NCI-H2196 treated with DMSO at 0.1 percent for 48 hours (cell line): ENCODE measurements at regions not wholly inside any gene's neighbourhood (a gene's known extent, or its start where the extent isn't known, plus 50 kb on each side); places are given as distances from the start of the nearest gene placed in this dataset.

Experiments
- DNase-seq: peaks from one replicate; lab custom pipeline; 2025; ENCODE audit not compliant: unreplicated experiment; lab: John Stamatoyannopoulos, UW

DNA sequence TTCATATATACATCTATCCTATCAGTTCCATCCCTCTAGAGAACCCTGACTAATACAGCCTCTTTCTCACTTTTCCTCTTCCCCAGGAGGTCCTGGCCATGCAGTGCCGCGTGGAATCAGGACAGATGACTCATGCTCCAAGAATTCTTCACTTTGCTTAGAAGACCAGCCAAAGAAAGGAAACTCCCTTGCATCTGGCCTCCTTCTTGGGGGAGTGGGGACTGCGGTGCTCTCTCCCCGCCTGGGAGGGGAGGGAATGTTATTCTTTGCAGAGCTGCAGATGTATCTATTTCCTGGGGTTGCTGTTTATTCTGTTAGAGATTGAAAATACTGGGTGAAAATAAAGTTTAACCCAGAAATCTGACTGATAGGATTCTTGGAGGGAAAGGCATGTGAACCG, 111.5 kb upstream of the SH3BP4 start:
- DNase-seq = no peak

DNA sequence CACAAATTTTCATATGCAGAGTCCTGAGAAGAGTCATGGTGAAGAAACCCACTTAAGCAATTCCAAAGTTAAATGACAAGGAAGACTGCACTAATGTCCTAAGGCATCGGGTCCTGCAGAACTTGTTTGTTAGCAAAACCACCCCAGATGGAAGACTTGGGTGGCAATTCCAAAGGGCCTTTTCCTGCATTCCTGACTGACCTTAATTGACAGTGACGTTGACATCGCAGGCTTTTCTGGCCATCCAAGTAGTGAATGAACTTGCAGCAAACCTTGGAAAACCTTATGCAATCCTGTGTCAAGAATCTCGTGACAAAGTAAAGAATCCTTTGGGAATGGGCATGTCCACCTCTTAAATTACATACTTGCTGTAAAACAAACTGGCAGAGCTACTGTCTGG, 112.5 kb upstream of the SH3BP4 start:
- no peak for DNase-seq

DNA sequence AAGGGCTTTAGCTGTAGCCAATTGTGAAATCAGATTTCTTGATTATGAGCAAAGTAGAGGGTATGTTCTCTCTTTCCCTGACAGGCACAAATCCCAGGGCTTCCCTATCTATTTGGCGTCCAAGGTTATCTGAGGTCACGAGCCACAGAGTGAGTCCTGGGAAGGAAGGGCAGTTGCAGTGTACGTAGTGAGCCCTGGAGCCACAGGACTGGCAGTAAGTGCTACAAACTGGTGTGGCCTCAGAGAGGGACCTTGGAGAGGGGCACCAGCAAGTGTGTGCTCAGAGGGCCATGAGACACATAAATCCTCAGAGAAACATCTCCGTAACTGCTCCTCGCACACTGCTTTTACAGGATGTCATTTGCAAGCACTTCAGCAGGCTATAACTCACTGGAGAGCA, 115.5 kb upstream of the SH3BP4 start:
- no peak for DNase-seq

DNA sequence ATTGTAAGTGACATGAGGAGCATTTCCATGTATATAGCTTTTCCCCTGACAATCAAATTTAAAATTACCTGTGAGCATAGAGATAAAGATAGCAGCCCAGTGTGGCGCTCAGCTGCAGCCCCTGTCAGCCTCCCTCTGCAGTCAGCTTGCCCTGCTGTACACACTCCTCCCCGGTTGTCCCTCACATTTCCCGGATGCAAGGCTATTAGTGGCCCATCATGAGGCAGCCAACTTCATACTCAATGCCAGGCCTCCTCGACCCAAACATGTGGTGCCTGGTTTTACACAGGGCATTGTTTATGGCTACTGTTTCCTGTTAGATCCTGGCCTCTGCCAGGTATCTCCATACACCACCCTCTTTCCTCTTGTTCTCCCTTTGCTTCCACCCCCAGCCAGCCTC, 116.1 kb upstream of the SH3BP4 start:
- DNase-seq = no peak

DNA sequence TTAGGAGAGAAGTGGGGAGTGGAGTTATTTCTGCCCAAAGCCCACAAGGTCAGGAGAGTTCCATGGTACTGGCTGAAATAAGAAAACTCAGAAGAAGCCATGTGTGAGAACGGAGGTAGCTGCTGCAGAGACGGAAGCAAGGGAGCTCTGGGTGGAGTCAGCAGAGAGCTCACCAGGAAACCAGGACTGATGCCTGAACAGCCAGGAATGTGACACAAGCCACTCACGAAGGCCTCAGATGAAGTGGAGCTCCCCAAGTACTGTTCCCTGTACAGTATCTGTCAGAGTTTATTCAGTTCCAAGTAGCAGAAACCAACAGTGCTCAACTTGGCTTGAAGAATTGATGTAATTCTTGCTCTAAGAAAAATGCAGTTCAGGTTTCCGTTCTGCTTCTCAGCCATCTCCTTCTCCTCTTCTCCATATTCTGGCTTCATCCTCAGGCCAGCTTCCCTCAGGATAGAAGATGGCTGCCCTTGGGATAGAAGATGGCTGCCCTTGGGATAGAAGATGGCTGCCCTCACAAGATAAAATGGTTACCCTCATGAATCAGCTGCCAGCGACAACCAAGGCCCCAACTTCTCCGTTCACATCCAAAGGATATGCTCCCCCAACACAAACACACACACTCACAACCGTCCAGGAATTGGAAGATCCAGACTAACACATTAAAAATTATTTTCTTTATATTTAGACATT, 117.4 kb upstream of the SH3BP4 start:
- no peak for DNase-seq

DNA sequence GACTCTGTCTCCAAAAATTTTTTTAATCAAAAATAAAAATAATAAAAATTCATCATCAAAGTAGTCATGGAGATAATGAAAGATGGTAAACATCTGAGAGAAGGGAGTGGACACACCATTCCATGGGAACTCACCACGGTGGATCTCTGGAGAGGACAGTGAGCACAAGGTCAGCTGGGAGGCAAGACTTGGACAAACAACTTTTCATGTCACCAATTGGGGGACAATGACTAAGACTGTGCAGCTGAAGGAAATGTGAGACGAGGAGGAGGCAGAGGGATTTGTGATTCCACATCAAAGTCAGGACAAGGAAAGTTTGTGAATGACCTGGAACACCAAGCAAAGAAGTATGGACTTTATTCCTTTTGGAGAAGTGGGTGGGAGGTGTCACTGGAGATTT, 121.0 kb upstream of the SH3BP4 start:
- no peak for DNase-seq

DNA sequence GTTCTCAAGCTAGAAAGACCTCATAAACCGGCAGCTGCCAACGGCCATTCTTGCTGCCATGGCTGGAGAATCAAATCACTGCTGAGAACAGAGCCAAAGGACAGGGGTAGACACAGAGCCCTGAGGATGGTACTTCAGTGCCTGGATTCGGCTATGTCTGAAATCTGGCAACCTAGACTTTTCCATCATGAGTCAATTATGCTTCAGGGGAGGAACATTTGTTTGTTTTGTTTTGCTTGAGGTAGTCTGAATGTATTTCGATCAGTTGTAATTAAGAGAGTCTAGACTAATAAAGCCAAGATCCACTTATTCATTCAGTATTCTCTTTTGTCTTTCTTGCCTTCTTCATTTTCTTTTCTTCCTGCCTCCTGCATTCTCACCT, 122.8 kb upstream of the SH3BP4 start:
- DNase-seq = no peak

DNA sequence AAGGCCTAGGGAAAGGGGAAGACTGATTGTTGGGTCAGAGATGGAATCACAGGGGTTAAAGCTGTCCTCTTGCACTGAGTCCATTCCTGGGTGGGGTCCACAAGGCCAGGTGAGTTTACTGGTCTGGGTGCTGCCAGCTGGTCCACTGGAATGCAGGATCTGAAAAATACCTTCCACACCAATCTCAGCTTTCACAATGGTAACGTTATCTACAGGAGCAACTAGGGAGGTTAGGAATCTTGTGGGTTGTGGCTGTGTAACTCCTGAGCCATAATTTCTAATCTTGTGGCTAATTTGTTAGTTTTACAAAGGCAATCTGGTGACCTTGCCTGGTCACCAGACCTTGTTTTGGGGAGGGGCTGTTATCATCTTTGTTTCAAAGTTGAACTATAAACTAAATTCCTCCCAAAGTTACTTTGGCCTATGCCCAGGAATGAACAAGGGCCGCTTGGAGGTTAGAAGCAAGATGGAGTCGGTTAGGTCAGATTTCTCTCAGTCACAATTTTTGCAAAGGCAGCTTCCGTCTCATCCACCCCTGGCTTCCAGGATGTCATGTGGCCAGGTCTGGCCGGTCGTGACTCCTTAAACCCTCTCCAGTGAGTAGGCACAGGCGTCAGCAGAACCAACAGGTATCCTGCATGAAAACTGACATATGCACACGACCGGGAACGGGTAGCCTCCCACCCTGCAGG, 123.3 kb upstream of the SH3BP4 start:
- DNase-seq = no peak

DNA sequence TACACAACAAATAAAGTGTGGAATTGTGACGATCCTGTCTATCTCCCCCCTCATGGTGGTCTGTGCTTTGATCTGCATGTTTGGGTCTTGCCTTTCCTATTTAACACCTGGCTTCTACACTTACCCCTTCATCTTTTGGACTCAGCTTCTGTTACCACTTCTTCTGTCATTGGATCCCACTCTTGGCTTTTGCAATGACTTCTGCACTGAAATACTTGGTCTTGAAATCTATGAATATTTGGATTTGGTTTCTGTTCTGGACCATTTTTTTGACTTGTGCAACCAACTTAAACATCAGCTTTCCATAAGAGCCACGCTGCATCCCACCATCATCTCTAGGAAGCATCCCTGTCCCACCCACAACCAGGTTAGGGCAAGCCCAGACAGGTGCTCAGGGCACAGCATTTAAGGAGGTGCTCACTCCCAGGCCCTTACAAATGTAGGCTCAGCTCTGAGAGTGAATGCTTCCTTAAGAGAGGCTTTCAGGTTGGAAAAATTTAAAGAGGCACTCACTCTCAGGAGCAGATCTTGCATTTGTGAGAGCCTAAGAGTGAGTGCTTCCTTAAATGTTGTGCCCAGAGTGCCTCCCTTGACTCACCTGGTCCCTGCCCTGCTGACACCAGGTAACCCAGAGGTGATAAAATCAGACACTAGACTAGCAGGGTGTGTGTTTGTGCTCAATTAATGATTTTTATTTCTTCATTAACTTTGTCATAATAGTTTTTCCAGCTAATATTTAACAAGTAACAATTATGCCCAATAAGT, 124.5 kb upstream of the SH3BP4 start:
- no peak for DNase-seq

DNA sequence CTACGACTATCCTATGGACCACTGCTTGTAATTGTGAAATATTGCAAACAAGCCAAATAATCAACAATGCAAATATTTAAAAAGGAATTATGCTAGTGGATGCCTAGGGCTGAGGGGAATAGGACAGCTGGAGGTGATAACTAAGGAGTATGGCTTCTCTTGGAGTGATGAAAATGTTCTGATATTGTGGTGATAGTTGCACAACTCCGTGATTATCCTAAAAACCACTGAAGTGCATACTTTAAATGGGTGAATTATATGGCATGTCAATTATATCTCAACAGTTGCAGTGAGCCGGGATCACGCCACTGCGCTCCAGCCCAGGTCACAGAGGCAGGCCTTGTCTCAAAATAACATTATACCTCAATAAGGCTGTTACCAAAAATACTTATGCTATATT, 125.1 kb upstream of the SH3BP4 start:
- DNase-seq = no peak

DNA sequence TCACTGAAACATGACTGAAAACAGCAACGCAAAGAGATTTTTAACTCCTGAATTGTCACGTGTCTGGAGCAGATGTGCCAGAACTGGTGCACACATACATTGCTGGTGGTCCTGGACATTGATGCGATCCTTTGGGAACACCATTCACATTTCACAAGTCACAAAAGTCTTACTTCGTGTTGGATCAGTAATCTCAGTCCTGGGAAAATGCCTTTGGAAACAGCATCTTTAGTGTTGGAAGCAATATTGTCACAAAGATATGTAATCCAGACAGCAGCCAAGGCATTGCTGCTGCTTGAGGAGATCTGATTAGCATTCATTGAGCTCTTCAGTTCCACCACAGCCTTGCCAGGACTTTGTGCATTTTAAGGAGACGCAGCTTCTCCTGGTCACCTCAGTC, 126.2 kb upstream of the SH3BP4 start:
- DNase-seq = no peak

DNA sequence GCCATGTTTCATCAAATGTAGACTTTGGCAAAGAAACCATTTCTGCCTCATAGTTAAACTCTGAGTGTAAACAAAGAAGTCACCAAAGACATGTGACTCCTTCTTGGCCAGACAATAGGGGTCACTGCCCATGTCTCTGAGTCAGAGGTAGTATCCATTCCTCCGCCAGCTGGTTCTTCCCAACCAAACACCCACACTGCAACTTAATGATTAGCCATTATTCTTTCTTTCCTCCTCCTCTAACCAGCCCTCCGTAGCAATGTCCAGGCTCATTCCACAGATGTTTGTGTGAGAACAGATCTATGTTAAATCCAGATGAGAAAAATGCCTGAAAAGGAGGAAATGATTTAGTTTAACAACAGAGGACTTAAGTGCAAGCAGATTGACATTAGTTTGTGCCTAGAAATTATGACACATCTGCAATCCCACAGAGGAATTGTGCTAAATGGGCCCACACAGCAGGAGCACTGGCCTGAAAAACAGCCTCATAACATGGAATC, 127.9 kb upstream of the SH3BP4 start:
- DNase-seq = peak; percentile 56

DNA sequence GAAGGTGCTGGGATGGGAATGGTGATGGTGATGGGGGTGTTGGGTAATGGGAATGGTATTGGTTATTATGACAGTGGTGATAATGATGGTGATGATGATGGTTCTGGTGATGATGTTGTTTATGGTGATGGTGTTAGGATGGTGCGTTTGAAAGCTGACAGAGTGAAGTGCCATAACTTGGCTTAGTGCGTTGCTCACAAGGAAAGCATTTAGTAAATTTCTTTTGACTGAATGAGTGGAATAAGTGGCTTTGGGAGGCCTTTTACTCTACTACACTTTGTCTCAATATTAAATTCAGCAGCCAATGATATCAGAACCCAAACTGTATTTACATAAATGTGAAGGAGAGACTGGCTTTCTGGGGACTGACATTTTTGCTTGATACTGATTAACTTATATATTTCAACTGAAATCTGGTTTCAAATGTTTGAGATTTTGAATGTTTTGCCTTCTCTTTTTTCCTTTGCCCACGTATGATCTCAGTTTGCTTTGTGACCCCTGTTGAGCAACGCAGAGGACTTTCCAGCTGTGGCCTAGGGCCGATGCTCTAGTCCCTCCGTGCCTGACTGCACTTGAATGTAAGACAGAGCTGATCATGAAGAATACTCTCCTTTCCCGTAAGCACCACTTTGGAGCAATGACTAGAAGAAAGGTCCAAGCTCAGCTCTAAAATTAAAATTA, 128.5 kb upstream of the SH3BP4 start:
- DNase-seq = no peak

DNA sequence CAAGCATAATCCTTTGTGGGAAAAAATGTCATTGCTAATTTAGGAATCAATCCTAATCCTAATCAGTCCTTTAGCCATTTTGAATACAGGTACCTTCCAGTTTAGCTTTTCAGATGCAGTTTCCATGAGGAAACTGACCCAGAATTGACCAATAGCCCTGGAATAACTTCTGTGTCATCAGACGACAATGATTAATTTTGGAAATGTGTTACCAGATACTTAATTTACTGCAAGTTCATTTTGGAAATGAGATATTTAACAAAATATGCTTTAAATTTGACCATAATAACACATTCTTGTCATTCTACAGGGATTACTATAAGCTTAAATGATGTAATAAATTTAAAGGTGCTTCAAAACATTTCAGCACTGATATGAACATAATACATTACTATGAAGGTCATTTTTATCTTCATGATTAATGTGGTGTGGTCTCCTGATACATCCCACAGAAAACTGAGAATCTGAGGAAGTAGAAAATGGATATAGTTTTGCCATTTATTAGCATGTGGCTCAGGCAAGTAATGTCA, 129.8 kb upstream of the SH3BP4 start:
- no peak for DNase-seq

DNA sequence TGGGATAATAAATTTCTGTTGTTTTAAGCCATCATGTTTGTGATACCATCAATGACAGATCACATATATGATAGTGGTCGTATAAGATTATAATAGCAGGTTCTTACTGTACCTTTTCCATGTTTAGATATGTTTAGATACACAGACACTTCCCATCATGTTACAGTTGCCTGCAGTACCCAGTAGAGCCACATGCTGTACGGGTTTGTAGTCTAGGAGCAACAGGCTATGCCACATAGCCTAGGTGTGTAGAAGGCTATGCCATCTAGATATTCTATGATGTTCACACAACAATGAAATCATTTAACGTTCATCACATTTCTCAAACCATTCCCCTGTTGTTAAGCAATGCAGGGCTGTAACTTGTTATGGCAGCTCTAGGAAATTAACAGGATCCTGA, 132.9 kb upstream of the SH3BP4 start:
- no peak for DNase-seq

DNA sequence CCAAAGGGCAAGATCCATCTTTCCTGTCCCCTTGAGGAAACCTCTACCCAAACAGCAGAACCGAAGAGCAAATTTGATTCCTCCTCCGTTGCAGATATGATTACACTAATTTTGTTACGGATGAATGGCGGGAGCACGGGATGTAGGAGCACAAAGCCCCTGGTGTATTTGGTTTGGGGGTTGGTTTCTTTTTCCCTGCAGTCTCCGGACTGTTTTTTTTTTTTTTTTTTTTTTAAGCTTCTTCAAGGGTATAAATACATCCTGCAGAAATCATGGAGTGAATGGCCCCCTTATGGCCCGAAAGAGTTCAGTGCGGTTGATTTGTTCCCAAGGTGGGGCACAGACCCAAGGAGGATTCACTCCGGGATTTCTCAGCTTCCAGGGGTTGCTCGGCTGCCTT, 135.3 kb upstream of the SH3BP4 start:
- no peak for DNase-seq

DNA sequence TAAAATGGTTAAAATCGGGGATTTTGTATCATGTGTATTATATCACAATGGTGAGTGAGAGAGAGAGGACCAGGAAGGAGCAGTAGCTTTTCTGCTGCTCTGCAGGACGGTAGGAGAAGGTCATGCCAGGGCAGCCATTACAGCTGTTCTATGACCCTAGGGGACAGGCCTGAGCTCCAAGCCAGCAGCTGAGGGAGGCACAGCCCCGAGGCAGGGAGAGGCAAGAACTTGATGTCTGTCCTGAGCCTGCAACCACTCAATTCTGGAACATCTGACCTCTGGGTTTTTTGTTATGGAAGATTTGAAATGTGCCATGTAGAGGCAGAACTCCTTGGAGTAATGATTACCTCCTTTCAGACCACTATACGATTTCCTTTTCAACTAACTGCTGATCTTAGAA, 135.8 kb upstream of the SH3BP4 start:
- no peak for DNase-seq

DNA sequence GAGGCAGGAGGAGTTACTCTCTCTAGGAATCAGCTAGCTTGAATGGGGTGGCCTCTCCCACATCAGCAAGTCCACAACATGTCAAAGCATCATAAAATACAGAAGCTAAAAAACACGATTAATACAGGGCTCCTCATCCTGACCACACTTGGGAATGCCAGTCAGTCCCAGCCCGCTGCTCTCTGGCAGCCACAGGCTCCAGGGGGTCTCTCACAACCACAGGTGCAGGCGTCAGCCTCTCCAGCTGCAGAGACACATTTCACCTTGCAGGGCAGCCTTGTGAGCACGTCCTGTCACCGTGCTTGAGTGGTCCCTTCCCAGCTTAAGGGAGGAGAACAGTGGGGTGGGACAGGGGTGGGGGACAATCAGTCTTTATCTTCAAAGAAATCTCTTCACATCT, 137.4 kb upstream of the SH3BP4 start:
- DNase-seq = no peak

DNA sequence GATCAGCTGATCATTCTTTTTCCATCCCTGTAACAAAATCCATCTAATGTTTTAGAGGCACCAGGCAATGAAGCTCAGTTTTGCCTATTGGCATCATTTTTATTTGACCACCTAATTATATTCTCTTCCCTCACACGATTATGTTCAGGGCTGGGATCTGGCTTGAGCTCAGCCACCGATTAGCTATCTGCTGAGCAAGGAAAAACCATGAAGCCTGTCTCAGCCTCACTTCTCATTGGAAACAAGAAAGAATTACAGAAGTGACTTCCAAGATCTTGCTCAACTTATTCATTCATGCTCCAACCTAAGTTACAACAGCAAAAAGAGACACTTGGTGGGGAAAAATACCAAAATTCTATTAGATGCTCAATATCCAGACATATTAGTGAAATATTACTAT, 139.0 kb upstream of the SH3BP4 start:
- DNase-seq = peak; percentile 30

DNA sequence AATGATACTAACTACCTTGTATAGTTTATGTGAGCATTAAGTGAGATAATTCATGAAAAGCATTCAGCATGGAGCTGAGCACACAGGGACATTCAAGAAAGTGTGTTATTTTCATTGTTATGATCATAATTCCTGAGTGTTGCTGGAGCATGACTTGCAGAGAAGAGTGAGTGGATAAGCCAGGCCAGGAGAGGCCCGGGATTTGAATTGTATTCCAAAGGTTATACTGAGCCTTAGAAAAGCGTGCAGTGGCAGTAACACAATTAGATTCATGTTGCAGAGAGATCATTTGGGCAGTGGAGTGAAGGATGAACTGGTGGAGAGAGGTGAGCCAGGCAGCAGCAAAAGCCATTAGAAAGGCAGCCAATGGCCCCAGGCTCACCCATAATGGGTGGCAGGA, 142.9 kb upstream of the SH3BP4 start:
- no peak for DNase-seq

DNA sequence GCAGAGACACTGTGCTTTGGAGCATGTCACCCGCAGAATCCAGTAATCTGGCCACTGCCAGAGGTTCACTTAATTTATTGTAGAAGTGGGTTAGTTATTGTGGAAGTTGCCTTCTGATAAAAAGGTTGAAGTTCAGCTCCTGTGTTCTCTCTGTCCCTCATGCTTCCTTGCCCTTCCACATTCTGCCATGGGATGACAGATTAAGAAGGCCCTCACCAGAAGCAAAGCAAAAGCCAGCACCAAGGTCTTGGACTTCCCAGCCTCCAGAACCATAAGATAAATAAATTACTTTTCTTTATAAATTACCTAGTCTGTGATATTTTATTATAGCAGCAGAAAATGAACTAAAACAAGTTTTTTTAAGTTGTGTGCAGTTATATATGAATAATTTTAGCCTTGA, 145.0 kb upstream of the SH3BP4 start:
- no peak for DNase-seq
